Psoas muscle (tissue), 7 donors: ENCODE measurements at regions not wholly inside any gene's neighbourhood (a gene's known extent, or its start where the extent isn't known, plus 50 kb on each side); places are given as distances from the start of the nearest gene placed in this dataset.
A peak's percentile ranks its signal among the peaks of the same experiment; 100 is the strongest.

Experiments
- ATAC-seq, 4 donors: fragments of 200-7000 bp; cut with Tn5 transposase; one replicate each; pipeline ENCODE4 v1.9.1; 2020; ENCODE audit warnings: moderate library complexity in 3 of 4, mild to moderate bottlenecking in 2 of 4
- DNase-seq, 2 donors: peaks; one replicate each; pipeline ENCODE4 v3.0.0-alpha.2; 2020
- H3K27ac ChIP-seq: fragments of 200-600 bp; one replicate; pipeline ENCODE4 v1.8.0; 2022
- H3K27me3 ChIP-seq, 3 donors: fragments of 200-600 bp in 1 of 3; one replicate each; pipeline versions ENCODE4 v1.6.1 to v1.8.0; 2013 to 2022; ENCODE audit warnings: low read length in 2 of 3, mild to moderate bottlenecking in 2 of 3, moderate library complexity in 1 of 3; ENCODE audit not compliant: insufficient read depth in 3 of 3
- H3K36me3 ChIP-seq, 2 donors: fragments of 200-600 bp in 1 of 2; one replicate each; pipeline versions ENCODE4 v1.6.1 to v1.8.0; 2013 to 2022; ENCODE audit warnings: low read depth in 1 of 2, mild to moderate bottlenecking in 1 of 2, moderate library complexity in 1 of 2; ENCODE audit not compliant: insufficient read depth in 1 of 2
- H3K4me1 ChIP-seq: fragments of 200-600 bp; one replicate; pipeline ENCODE4 v1.8.0; 2022
- H3K4me3 ChIP-seq: fragments of 200-600 bp; one replicate; pipeline ENCODE4 v1.8.0; 2022; ENCODE audit warnings: mild to moderate bottlenecking
- H3K9me3 ChIP-seq: fragments of 200-600 bp; one replicate; pipeline ENCODE4 v1.8.0; 2022
- WGBS, 3 donors: extraction: QIAGEN DNeasy Blood & Tissue Kit; methylation state at CpG; one replicate each; pipeline versions ENCODE4 v1.1.6 to v1.1.7; 2013; 5-methylcytosine and 5-hydroxymethylcytosine counted together
- intact Hi-C, 2 donors: fragments of 100-400 bp; cut with DNase I; formaldehyde crosslinking; loops; one replicate each; pipeline versions ENCODE4 v1.11.0 to v1.14.2; 2022
- TF ChIP-seq, protein P1 (sequence below): fragments of 200-600 bp; IDR thresholded peaks from one replicate; pipeline ENCODE4 v1.8.0; 2022; ENCODE audit warnings: antibody characterized with exemption
- donor health status: healthy with polysubstance abuse.
- donor health status: DM: no; HTN: no; CAD: no; lungs with moderate emphysema.
- donor health status: Bipolar disorder and iron deficiency.
- donor health status: healthy.
- donor health status: DM: yes; HTN: yes; CAD: no.
- donor health status: DM: no; HTN: no; CAD: no.
- donor health status: DM: yes; HTN: yes; CAD: no.

DNA sequence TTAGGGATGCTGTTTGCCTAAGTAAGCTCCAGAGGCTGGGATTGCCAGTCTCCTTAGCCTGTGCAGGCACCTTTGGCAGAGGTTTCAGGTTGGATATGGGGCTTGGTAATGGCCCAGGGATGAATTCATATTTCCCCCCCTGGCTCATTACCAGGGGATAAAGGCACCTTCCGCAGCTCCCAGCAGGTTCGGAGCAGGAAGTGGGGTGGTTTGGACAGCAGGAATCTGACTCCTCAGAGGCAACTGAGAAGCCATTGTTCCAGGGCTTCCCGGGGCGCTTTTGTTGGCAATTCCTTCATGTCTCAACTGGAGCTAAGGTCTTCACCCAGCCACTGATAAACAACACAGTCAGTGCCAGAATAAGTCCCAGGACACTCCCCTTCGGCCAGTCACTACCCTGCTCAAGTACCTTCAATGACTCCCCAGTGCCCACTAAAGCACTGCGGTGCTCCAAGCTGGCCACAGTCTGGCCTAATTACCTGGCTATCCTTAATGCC is 85.3 kb upstream of the SLC6A6 start:
- H3K9me3 ChIP-seq = no peaks in the 10 kb centered on the region
- no peaks in the 10 kb centered on the region for H3K36me3 ChIP-seq
- H3K4me1 ChIP-seq = peaks cover 9% of the 10 kb centered on the region
- no peak for ATAC-seq
- 58 to 61% (median 60%) methylated on average over 6 of the region's 6 CpGs for WGBS, 3 donors
- no peaks in the 10 kb centered on the region for H3K27me3 ChIP-seq
- H3K4me3 ChIP-seq = no peak overlapping the region
- no peak overlapping the region for H3K27ac ChIP-seq
- intact Hi-C loops = no loop called here
- DNase-seq = no peak
- TF ChIP-seq, protein P1, sequence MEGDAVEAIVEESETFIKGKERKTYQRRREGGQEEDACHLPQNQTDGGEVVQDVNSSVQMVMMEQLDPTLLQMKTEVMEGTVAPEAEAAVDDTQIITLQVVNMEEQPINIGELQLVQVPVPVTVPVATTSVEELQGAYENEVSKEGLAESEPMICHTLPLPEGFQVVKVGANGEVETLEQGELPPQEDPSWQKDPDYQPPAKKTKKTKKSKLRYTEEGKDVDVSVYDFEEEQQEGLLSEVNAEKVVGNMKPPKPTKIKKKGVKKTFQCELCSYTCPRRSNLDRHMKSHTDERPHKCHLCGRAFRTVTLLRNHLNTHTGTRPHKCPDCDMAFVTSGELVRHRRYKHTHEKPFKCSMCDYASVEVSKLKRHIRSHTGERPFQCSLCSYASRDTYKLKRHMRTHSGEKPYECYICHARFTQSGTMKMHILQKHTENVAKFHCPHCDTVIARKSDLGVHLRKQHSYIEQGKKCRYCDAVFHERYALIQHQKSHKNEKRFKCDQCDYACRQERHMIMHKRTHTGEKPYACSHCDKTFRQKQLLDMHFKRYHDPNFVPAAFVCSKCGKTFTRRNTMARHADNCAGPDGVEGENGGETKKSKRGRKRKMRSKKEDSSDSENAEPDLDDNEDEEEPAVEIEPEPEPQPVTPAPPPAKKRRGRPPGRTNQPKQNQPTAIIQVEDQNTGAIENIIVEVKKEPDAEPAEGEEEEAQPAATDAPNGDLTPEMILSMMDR = no peak

DNA sequence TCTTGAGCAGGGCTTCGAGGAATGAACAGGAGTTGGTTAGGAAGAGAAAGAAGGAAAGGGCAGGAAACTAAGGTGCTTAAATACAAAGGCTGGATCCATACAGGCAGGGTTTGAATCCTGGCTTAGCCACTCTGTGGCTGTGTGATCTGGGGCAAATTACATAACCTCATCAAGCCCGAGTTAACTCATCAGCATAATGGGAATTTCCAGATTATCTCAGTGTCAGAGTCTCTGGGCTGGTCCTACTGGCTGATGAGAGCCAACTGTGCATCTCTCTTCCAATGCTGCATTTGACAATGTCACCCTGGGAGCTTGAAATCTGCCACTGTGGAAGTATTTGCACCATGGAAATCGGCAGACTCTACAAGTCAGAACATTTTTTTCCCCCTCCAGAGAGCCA is 83.8 kb upstream of the SLC6A6 start:
- intact Hi-C loops = no loop called here
- no peak for ATAC-seq
- no peak overlapping the region for H3K27ac ChIP-seq

DNA sequence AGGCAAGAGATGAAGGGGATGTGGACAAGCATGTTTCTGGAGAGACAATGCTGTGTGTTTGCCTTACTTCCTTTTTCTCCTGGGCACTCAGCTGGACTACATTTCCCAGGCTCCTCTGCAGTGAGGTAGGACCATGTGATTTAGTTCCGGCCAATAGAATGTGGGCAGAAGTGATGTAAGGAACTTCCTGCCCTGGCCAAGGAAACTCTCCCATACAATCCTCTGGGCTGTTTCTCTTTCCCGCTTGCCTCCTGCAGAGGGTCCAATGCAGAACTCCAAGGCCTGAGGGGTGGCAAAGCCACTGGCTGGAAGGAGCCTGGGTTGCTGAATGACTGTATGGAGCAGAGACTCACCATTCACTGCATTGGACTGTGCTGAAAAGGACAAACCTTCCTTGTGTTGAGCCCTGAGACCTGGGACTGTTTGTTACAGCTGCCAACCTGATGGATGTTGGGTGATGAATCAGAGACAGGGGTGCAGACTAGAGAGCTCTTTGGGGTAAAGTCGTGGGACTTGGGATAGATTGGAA is 82.7 kb upstream of the SLC6A6 start:
- Histone ChIP-seq H3K27ac (peak overlapping the region; percentile 97), H3K4me1 (peaks cover 23% of the 10 kb centered on the region), H3K4me3 (no peak overlapping the region), H3K27me3 (no peaks in the 10 kb centered on the region), H3K9me3 (no peaks in the 10 kb centered on the region), H3K36me3 (no peaks in the 10 kb centered on the region)
- TF ChIP-seq, protein P1 = no peak
- no peak for DNase-seq
- ATAC-seq = peak in 2 of 4 donors; percentile 19 to 22
- 73 to 83% (median 79%) methylated on average over 3 of the region's 3 CpGs for WGBS, 3 donors
- intact Hi-C loops = loop anchor here in 1 of 2 donors (2.0 to 5.0 kb wide), 2 partner anchors 73 to 115 kb away; no protein-coding TSS in a partner anchor

More for the DNA sequence above, 83.8 kb upstream of the SLC6A6 start:
- Histone ChIP-seq H3K36me3 (no peaks in the 10 kb centered on the region), H3K9me3 (no peaks in the 10 kb centered on the region), H3K4me1 (peaks cover 14% of the 10 kb centered on the region), H3K4me3 (no peak overlapping the region), H3K27me3 (no peaks in the 10 kb centered on the region)
- no peak for DNase-seq
- TF ChIP-seq, protein P1 = no peak
- 66 to 78% (median 75%) methylated on average over 3 of the region's 3 CpGs for WGBS, 3 donors

DNA sequence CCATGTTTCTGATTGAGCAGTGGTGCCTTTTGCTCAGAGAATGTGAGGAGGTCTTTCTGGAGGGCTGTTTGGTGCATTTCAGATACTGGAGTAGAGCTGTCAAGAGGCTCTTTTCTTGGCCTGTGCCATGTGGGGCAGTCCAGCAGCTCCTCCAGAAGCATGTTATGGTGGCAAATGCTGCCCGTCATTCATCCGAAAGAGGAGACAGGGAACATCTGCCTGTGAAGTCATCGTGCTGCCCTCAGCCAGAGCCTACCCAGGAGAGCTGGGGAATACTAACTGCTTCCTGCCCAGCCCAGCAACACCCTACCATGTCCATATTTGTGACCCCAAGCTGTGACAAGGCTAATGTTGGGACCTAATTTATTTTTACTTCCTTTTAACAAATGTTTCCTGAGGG is 82.2 kb upstream of the SLC6A6 start:
- TF ChIP-seq, protein P1 = no peak
- H3K36me3 ChIP-seq = no peaks in the 10 kb centered on the region
- H3K27me3 ChIP-seq = no peaks in the 10 kb centered on the region
- 21 to 38% (median 24%) methylated on average over 3 of the region's 3 CpGs for WGBS, 3 donors
- peak overlapping the region; percentile 97 for H3K27ac ChIP-seq
- no peak overlapping the region for H3K4me3 ChIP-seq
- ATAC-seq (peak; percentile 15 to 44 (median 28)), DNase-seq (peak in 1 of 2 donors; percentile 76)
- H3K9me3 ChIP-seq = no peaks in the 10 kb centered on the region
- peaks cover 23% of the 10 kb centered on the region for H3K4me1 ChIP-seq
- intact Hi-C loops = loop anchor here in 1 of 2 donors (2.0 to 5.0 kb wide), 2 partner anchors 72 to 115 kb away; no protein-coding TSS in a partner anchor
